ENCODE measurements at regions not wholly inside any gene's neighbourhood (a gene's known extent, or its start where the extent isn't known, plus 50 kb on each side); places are given as distances from the start of the nearest gene placed in this dataset.

- H3K4me3 ChIP-seq (replicated peaks; ENCODE audit: low read depth, low read length): no peak overlapping the region
- no peaks in the 10 kb centered on the region for H3K36me3 ChIP-seq (ENCODE audit: control insufficient read depth, insufficient read depth, low read length)
- TF ChIP-seq CTCF (IDR thresholded peaks at IDR 0.05; ENCODE audit: insufficient read depth, low read length, poor library complexity, severe bottlenecking): no peak
- DNase-seq (ENCODE audit: extremely low read depth, insufficient read length): no peak
- no peaks in the 10 kb centered on the region for H3K27me3 ChIP-seq (replicated peaks; ENCODE audit: control insufficient read depth, insufficient read depth, low read length)
Observed at GRCh38 chr7:17620566-17620965, 319.7 kb downstream of the SNX13 start.

- no peaks in the 10 kb centered on the region for H3K27me3 ChIP-seq (replicated peaks; ENCODE audit: control insufficient read depth, insufficient read depth, low read length)
- DNase-seq (ENCODE audit: extremely low read depth, insufficient read length): no peak
- TF ChIP-seq CTCF (IDR thresholded peaks at IDR 0.05; ENCODE audit: insufficient read depth, low read length, poor library complexity, severe bottlenecking): no peak
- H3K4me3 ChIP-seq (replicated peaks; ENCODE audit: low read depth, low read length): no peak overlapping the region
- no peaks in the 10 kb centered on the region for H3K36me3 ChIP-seq (ENCODE audit: control insufficient read depth, insufficient read depth, low read length)
Observed at GRCh38 chr7:17622451-17622850, 317.8 kb downstream of the SNX13 start.

- H3K27me3 ChIP-seq (replicated peaks; ENCODE audit: control insufficient read depth, insufficient read depth, low read length): no peaks in the 10 kb centered on the region
- no peaks in the 10 kb centered on the region for H3K36me3 ChIP-seq (ENCODE audit: control insufficient read depth, insufficient read depth, low read length)
- DNase-seq (ENCODE audit: extremely low read depth, insufficient read length): no peak
- TF ChIP-seq CTCF (IDR thresholded peaks at IDR 0.05; ENCODE audit: insufficient read depth, low read length, poor library complexity, severe bottlenecking): no peak
- H3K4me3 ChIP-seq (replicated peaks; ENCODE audit: low read depth, low read length): no peak overlapping the region
Observed at GRCh38 chr7:17623546-17624185, 316.6 kb downstream of the SNX13 start.

- H3K27me3 ChIP-seq (replicated peaks; ENCODE audit: control insufficient read depth, insufficient read depth, low read length): no peaks in the 10 kb centered on the region
- H3K4me3 ChIP-seq (replicated peaks; ENCODE audit: low read depth, low read length): no peak overlapping the region
- TF ChIP-seq CTCF (IDR thresholded peaks at IDR 0.05; ENCODE audit: insufficient read depth, low read length, poor library complexity, severe bottlenecking): no peak
- no peaks in the 10 kb centered on the region for H3K36me3 ChIP-seq (ENCODE audit: control insufficient read depth, insufficient read depth, low read length)
- no peak for DNase-seq (ENCODE audit: extremely low read depth, insufficient read length)
Observed at GRCh38 chr7:17624379-17624778, 315.9 kb downstream of the SNX13 start.

GRCh38 chr7:17625043-17625442 is 315.3 kb downstream of the SNX13 start:
- no peak overlapping the region for H3K4me3 ChIP-seq (replicated peaks; ENCODE audit: low read depth, low read length)
- H3K36me3 ChIP-seq (ENCODE audit: control insufficient read depth, insufficient read depth, low read length): no peaks in the 10 kb centered on the region
- no peak for TF ChIP-seq CTCF (IDR thresholded peaks at IDR 0.05; ENCODE audit: insufficient read depth, low read length, poor library complexity, severe bottlenecking)
- no peak for DNase-seq (ENCODE audit: extremely low read depth, insufficient read length)
- no peaks in the 10 kb centered on the region for H3K27me3 ChIP-seq (replicated peaks; ENCODE audit: control insufficient read depth, insufficient read depth, low read length)

GRCh38 chr7:17626235-17626634 is 314.1 kb downstream of the SNX13 start:
- H3K4me3 ChIP-seq (replicated peaks; ENCODE audit: low read depth, low read length): no peak overlapping the region
- no peak for DNase-seq (ENCODE audit: extremely low read depth, insufficient read length)
- TF ChIP-seq CTCF (IDR thresholded peaks at IDR 0.05; ENCODE audit: insufficient read depth, low read length, poor library complexity, severe bottlenecking): no peak
- no peaks in the 10 kb centered on the region for H3K27me3 ChIP-seq (replicated peaks; ENCODE audit: control insufficient read depth, insufficient read depth, low read length)
- H3K36me3 ChIP-seq (ENCODE audit: control insufficient read depth, insufficient read depth, low read length): no peaks in the 10 kb centered on the region

All from GM06990 (cell line).